Epithelial cell of esophagus (primary cell): ENCODE measurements at regions not wholly inside any gene's neighbourhood (a gene's known extent, or its start where the extent isn't known, plus 50 kb on each side); places are given as distances from the start of the nearest gene placed in this dataset.

Source experiments
- DNase-seq: peaks from one replicate; pipeline ENCODE4 v3.0.0; 2010; ENCODE audit warnings: low read depth
- H3K4me3 ChIP-seq: 2 replicates; pipeline ENCODE4 v1.5.1; 2011; ENCODE audit warnings: mild to moderate bottlenecking, low read length, control low read depth
- TF ChIP-seq, protein P1 (sequence below): IDR thresholded peaks from 2 replicates; pipeline ENCODE4 v1.5.1; 2011; ENCODE audit warnings: low read depth, mild to moderate bottlenecking, low read length, control low read depth, inconsistent platforms; ENCODE audit not compliant: insufficient read depth; ENCODE audit errors: missing control alignments

DNA sequence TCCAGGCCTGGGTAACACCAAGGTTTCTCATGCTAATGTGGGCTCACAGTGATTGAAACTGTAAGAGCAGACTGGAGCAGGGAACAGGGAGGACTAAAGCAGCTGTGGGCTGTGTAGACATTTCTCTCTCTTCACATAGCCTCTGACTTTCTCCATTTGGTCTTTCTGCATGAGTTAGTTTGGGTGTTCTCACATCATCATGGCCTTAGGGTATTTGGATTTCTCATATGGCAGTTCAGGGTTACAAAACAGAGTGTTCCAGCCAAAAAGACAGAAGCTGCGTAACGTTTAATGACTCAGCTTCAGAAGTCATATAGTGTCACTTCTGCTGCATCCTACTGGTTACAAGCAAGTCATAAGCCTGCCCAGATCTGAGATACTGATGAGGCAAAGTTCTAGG is 52.0 kb upstream of the OSBPL8 start:
- no peak overlapping the region for H3K4me3 ChIP-seq
- TF ChIP-seq, protein P1, sequence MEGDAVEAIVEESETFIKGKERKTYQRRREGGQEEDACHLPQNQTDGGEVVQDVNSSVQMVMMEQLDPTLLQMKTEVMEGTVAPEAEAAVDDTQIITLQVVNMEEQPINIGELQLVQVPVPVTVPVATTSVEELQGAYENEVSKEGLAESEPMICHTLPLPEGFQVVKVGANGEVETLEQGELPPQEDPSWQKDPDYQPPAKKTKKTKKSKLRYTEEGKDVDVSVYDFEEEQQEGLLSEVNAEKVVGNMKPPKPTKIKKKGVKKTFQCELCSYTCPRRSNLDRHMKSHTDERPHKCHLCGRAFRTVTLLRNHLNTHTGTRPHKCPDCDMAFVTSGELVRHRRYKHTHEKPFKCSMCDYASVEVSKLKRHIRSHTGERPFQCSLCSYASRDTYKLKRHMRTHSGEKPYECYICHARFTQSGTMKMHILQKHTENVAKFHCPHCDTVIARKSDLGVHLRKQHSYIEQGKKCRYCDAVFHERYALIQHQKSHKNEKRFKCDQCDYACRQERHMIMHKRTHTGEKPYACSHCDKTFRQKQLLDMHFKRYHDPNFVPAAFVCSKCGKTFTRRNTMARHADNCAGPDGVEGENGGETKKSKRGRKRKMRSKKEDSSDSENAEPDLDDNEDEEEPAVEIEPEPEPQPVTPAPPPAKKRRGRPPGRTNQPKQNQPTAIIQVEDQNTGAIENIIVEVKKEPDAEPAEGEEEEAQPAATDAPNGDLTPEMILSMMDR: no peak
- DNase-seq: peak; percentile 99

DNA sequence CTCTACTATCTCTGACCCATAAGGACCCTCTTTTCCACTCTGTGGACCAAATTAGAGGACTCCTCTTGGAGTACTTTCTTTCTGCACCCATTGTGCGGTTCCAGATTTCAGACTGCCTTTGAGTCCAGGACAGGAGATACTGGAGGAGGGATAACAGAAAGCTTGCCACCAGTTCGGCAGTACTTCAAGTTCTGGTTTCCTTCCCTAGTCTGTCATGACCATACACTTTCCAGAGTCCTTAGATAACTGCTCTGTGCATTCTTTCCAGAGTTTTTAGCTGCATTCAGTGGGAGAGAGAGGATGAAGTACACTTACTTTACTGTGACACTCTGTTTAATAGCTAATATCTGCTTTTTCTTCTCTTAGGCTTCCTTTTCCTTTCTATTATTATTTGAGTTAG is 54.8 kb upstream of the OSBPL8 start:
- TF ChIP-seq, protein P1: no peak
- no peak overlapping the region for H3K4me3 ChIP-seq
- DNase-seq: no peak

DNA sequence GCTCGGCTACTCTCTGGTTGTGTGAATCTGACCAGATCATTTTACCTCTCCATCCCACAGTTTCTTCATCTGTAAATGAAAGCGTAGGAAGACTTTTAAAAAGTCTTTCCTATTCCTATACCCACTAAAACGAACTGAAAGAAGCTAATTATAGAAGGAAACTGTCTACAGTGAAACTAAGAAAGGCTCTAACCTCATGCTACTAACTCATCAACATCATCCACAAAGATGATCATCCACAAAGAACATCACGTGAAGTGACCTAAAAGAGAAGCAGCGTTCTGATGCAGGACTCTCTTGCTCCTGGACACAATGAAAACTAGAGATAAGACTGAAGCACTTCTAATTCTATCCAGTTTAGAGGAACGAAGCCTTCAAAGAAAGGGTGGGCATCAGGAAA is 58.5 kb upstream of the OSBPL8 start:
- H3K4me3 ChIP-seq: no peak overlapping the region
- TF ChIP-seq, protein P1: no peak
- no peak for DNase-seq

DNA sequence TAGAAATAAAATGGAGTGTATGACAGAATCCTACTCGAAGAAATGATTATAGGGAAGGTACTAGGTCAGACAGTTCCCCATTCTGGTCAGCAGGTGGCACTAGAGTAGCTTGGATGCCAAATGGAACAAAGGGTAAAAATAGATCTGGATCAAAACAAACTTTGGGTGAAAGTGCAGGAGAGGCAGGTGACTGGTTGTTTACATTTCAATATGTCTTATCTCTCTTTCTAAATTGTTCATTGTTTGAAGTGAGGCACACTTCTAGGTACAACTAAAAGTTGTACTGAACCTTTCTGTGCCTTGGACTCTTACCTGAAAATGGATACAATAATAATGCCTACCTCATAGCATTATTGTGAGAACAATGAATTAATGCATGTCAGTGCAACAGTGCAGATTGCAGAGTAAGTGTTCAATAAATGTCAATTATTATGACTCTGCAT is 62.0 kb upstream of the OSBPL8 start:
- TF ChIP-seq, protein P1: peak; percentile 98
- peak; percentile 76 for DNase-seq
- no peak overlapping the region for H3K4me3 ChIP-seq

DNA sequence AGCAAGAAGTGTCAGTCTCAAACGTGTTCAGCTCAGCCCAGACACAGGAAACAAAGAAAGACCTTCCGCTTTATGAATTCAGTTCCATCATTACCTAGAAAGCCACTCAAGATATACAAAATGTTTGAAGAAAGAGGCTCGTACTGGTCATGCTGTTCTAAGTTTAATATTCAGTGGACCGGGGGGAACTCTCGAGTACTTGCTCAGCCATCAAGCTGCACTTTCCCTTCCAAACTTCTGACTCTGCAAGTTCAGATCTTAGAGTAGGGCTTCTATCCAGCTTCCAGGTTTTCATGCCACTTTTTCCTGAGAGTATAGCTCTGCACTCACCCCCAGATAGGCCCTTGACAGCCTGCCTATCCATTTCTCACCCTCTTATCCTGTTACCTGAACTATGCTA is 62.8 kb upstream of the OSBPL8 start:
- TF ChIP-seq, protein P1: no peak
- DNase-seq: no peak
- H3K4me3 ChIP-seq: no peak overlapping the region

DNA sequence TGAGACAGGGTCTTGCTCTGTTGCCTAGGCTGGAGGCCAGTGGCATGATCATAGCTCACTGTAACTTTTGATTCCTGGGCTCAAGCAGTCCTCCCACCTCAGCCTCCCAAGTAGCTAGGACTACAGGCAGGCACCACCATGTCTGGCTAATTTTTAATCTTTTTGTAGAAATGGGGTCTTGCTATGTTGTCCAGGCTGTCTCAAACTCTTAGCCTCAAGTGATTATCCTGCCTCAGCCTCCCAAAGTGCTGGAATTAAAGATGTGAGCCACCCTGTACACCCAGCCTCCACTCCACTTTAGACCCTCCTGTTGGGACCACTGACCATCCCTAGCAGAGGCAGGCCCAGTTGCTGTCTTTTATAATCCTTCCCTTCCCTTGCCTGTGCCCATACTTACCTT is 63.3 kb upstream of the OSBPL8 start:
- H3K4me3 ChIP-seq: no peak overlapping the region
- no peak for DNase-seq
- TF ChIP-seq, protein P1: no peak

DNA sequence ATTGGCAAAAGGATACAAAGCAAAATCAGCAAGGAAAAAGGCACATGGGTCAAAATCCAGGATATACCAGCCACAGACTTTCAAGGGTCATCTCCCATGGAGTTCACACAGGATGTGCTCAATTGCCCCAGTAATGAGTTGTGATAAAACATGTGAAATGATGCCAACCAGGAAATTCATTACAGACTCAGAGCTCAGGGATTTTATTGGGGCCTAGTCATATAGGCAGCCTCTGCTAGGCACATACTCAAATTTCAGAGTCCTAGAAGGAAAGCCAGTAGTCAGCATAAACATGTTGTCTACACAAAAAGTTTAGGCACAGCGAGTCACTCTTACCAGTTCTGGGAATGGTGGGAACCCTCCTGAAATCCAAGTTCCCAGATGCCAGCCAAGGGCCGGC is 64.4 kb upstream of the OSBPL8 start:
- no peak overlapping the region for H3K4me3 ChIP-seq
- peak; percentile 74 for DNase-seq
- TF ChIP-seq, protein P1: no peak
